MM.1S (cell line): ENCODE measurements at regions not wholly inside any gene's neighbourhood (a gene's known extent, or its start where the extent isn't known, plus 50 kb on each side); places are given as distances from the start of the nearest gene placed in this dataset.

Source experiments
- DNase-seq: peaks from one replicate; pipeline ENCODE4 v3.0.0-alpha.2; 2015
- H2AFZ ChIP-seq: fragments of 300-600 bp; sonication (generic); 2 replicates; pipeline ENCODE4 v1.6.0; 2016; ENCODE audit warnings: antibody characterized with exemption, low read length
- H3F3A ChIP-seq: fragments of 300-600 bp; sonication (generic); 2 replicates; pipeline ENCODE4 v1.6.1; 2016; ENCODE audit warnings: mild to moderate bottlenecking, antibody characterized with exemption, low read length, moderate library complexity, mixed read lengths; ENCODE audit not compliant: insufficient read depth
- H3K27ac ChIP-seq: fragments of 300-600 bp; sonication (generic); 2 replicates; pipeline ENCODE4 v1.5.1; 2016; ENCODE audit warnings: mild to moderate bottlenecking, low read length
- H3K27me3 ChIP-seq: fragments of 300-600 bp; sonication (generic); replicated peaks from 2 replicates; pipeline ENCODE4 v1.6.0; 2016; ENCODE audit warnings: low read length; ENCODE audit not compliant: insufficient read depth
- H3K36me3 ChIP-seq: fragments of 300-600 bp; sonication (generic); replicated peaks from 2 replicates; pipeline ENCODE4 v1.6.1; 2016; ENCODE audit warnings: mild to moderate bottlenecking, low read length, mixed read lengths; ENCODE audit not compliant: insufficient read depth
- H3K4me1 ChIP-seq: fragments of 300-600 bp; sonication (generic); 2 replicates; pipeline ENCODE4 v1.6.1; 2016; ENCODE audit warnings: low read length, mixed read lengths
- H3K4me2 ChIP-seq: fragments of 300-600 bp; sonication (generic); 2 replicates; pipeline ENCODE4 v1.6.0; 2016; ENCODE audit warnings: low read depth, low read length
- H3K4me3 ChIP-seq: fragments of 300-600 bp; sonication (generic); 2 replicates; pipeline ENCODE4 v1.5.1; 2016; ENCODE audit warnings: low read length, mixed read lengths
- H3K79me2 ChIP-seq: fragments of 300-600 bp; sonication (generic); 2 replicates; pipeline ENCODE4 v1.6.1; 2016; ENCODE audit warnings: mixed run types, low read length, mixed read lengths
- H3K9ac ChIP-seq: fragments of 300-600 bp; sonication (generic); 2 replicates; pipeline ENCODE4 v1.6.1; 2016; ENCODE audit warnings: low read length, mixed read lengths
- H3K9me2 ChIP-seq: fragments of 300-600 bp; sonication (generic); replicated peaks from 2 replicates; pipeline ENCODE4 v1.6.1; 2016; ENCODE audit warnings: mild to moderate bottlenecking, low read length, mixed read lengths; ENCODE audit not compliant: insufficient read depth
- H3K9me3 ChIP-seq: fragments of 300-600 bp; sonication (generic); replicated peaks from 2 replicates; pipeline ENCODE4 v1.6.1; 2016; ENCODE audit warnings: mild to moderate bottlenecking, low read length, mixed read lengths; ENCODE audit not compliant: insufficient read depth
- H4K20me1 ChIP-seq: fragments of 300-600 bp; sonication (generic); 2 replicates; pipeline ENCODE4 v1.6.1; 2016; ENCODE audit warnings: mild to moderate bottlenecking, low read length, moderate library complexity, mixed read lengths; ENCODE audit not compliant: insufficient read depth
- EZH2 ChIP-seq: fragments of 300-600 bp; sonication (generic); optimal IDR thresholded peaks from 2 replicates; pipeline ENCODE3; 2017; ENCODE audit warnings: low read depth, mild to moderate bottlenecking, antibody characterized with exemption, low read length, mixed read lengths
- EZH2phosphoT487 ChIP-seq: fragments of 300-600 bp; sonication (generic); IDR thresholded peaks from 2 replicates; pipeline ENCODE4 v1.6.1; 2018; ENCODE audit warnings: antibody characterized with exemption, low read length
- TF ChIP-seq, protein P1 (sequence below): fragments of 300-600 bp; sonication (generic); IDR thresholded peaks from 2 replicates; pipeline ENCODE4 v1.5.1; 2016; ENCODE audit warnings: antibody characterized with exemption, low read length, mixed read lengths

GRCh38 chr10:52858722-52859121, 86.1 kb upstream of the MBL2 start:
- no peak overlapping the region for H3K9ac ChIP-seq

GRCh38 chr10:52855546-52856325, 83.2 kb upstream of the MBL2 start:
- no peak overlapping the region for H3K9ac ChIP-seq
- H3K4me1 ChIP-seq, result peaks cover 23% of the 10 kb centered on the region
- H3K79me2 ChIP-seq, result no peaks in the 10 kb centered on the region
- H3K4me3 ChIP-seq, result no peak overlapping the region
- DNase-seq, result peak; percentile 81
- H3K27me3 ChIP-seq, result no peaks in the 10 kb centered on the region
- TF ChIP-seq EZH2, result no peak
- TF ChIP-seq EZH2phosphoT487, result no peak
- TF ChIP-seq, protein P1, sequence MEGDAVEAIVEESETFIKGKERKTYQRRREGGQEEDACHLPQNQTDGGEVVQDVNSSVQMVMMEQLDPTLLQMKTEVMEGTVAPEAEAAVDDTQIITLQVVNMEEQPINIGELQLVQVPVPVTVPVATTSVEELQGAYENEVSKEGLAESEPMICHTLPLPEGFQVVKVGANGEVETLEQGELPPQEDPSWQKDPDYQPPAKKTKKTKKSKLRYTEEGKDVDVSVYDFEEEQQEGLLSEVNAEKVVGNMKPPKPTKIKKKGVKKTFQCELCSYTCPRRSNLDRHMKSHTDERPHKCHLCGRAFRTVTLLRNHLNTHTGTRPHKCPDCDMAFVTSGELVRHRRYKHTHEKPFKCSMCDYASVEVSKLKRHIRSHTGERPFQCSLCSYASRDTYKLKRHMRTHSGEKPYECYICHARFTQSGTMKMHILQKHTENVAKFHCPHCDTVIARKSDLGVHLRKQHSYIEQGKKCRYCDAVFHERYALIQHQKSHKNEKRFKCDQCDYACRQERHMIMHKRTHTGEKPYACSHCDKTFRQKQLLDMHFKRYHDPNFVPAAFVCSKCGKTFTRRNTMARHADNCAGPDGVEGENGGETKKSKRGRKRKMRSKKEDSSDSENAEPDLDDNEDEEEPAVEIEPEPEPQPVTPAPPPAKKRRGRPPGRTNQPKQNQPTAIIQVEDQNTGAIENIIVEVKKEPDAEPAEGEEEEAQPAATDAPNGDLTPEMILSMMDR, result no peak
- H3K27ac ChIP-seq, result peak overlapping the region; percentile 57; the same call in 1 of the 2 replicates
- no peaks in the 10 kb centered on the region for H3K36me3 ChIP-seq
- no peaks in the 10 kb centered on the region for H3K9me2 ChIP-seq
- no peaks in the 10 kb centered on the region for H3K9me3 ChIP-seq
- H2AFZ ChIP-seq, result no peak overlapping the region
- H3K4me2 ChIP-seq, result no peak overlapping the region; the same call in 1 of the 2 replicates
- peaks cover 11% of the 10 kb centered on the region; the same call in 1 of the 2 replicates for H3F3A ChIP-seq
- no peaks in the 10 kb centered on the region for H4K20me1 ChIP-seq

More at GRCh38 chr10:52858722-52859121, 86.1 kb upstream of the MBL2 start:
- Histone ChIP-seq H3K4me2 (no peak overlapping the region), H3K9me3 (no peaks in the 10 kb centered on the region), H3K9me2 (no peaks in the 10 kb centered on the region), H3K4me3 (no peak overlapping the region), H2AFZ (no peak overlapping the region), H3K27me3 (no peaks in the 10 kb centered on the region), H3K27ac (no peak overlapping the region), H3K79me2 (no peaks in the 10 kb centered on the region), H4K20me1 (no peaks in the 10 kb centered on the region), H3F3A (peaks cover 11% of the 10 kb centered on the region; the same call in 1 of the 2 replicates), H3K4me1 (peaks cover 28% of the 10 kb centered on the region), H3K36me3 (no peaks in the 10 kb centered on the region)
- TF ChIP-seq EZH2phosphoT487 (no peak), EZH2 (no peak)
- TF ChIP-seq, protein P1, result no peak
- no peak for DNase-seq

DNA sequence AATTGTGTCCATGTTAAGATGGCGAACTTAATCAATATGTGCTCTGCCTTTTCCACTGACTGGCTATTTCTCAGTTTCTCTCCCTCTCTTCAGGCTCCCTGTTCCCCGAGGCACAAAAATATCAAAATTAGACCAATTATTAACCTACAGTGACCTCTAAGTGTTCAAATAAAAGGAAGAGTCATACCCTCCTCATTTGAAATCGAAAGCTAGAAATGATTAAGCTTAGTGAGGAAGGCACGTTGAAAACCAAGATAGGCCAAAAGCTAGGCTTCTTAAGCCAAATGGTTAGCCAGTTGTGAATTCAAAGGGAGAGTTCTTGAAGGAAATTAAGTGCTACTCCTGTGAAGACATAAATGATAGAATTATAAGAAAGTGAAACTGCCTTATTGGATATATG, 81.1 kb upstream of the MBL2 start:
- TF ChIP-seq EZH2phosphoT487, result no peak
- TF ChIP-seq, protein P1, result no peak
- no peaks in the 10 kb centered on the region for H4K20me1 ChIP-seq

More for the DNA sequence above, 81.1 kb upstream of the MBL2 start:
- Histone ChIP-seq H3K9ac (no peak overlapping the region), H3K4me2 (no peak overlapping the region), H3K36me3 (no peaks in the 10 kb centered on the region), H3F3A (peaks cover 11% of the 10 kb centered on the region; the same call in 1 of the 2 replicates), H3K9me2 (no peaks in the 10 kb centered on the region), H3K27ac (no peak overlapping the region), H2AFZ (no peak overlapping the region), H3K4me3 (no peak overlapping the region), H3K9me3 (no peaks in the 10 kb centered on the region), H3K79me2 (no peaks in the 10 kb centered on the region), H3K4me1 (peaks cover 23% of the 10 kb centered on the region), H3K27me3 (no peaks in the 10 kb centered on the region)
- DNase-seq, result no peak
